GM12878 (cell line): ENCODE measurements at regions not wholly inside any gene's neighbourhood (a gene's known extent, or its start where the extent isn't known, plus 50 kb on each side); places are given as distances from the start of the nearest gene placed in this dataset.

Experiments used
- ATF3 ChIP-seq: IDR thresholded peaks from 2 replicates; pipeline ENCODE4 v1.6.1; 2011; ENCODE audit warnings: low read depth, mild to moderate bottlenecking, low read length, moderate library complexity, borderline replicate concordance; ENCODE audit errors: extremely low read depth
- BACH1 ChIP-seq: fragments of 450-650 bp; IDR thresholded peaks from 2 replicates; pipeline ENCODE4 v1.6.1; 2017; ENCODE audit warnings: mild to moderate bottlenecking, borderline replicate concordance
- BHLHE40 ChIP-seq, 2 experiments: fragments of 450-650 bp in 1 of 2; IDR thresholded peaks; 2 replicates each; pipeline ENCODE4 v1.6.1; 2011 to 2017; ENCODE audit warnings: low read depth in 2 of 2, borderline replicate concordance in 1 of 2, improper control_type of control experiment in 1 of 2, low read length in 1 of 2, mild to moderate bottlenecking in 1 of 2
- CEBPB ChIP-seq, 2 experiments: fragments of 150-350 bp in 1 of 2; IDR thresholded peaks; 2 replicates each; pipeline ENCODE4 v1.6.1; 2012 to 2014; ENCODE audit warnings: low read depth in 2 of 2, low read length in 2 of 2, borderline replicate concordance in 1 of 2, inconsistent platforms in 1 of 2
- CHD2 ChIP-seq: IDR thresholded peaks from 2 replicates; pipeline ENCODE4 v1.6.1; 2011; ENCODE audit warnings: low read depth, low read length, improper control_type of control experiment, borderline replicate concordance
- GABPA ChIP-seq: IDR thresholded peaks from 2 replicates; pipeline ENCODE4 v1.6.1; 2014; ENCODE audit warnings: antibody characterized with exemption, low read depth, mild to moderate bottlenecking, inconsistent platforms
- GATAD2B ChIP-seq: fragments of 450-650 bp; conservative IDR thresholded peaks from 2 replicates; pipeline ENCODE4 v1.6.1; 2017; ENCODE audit warnings: low read depth, mild to moderate bottlenecking, moderate library complexity
- IRF5 ChIP-seq: fragments of 450-650 bp; IDR thresholded peaks from 2 replicates; pipeline ENCODE4 v1.6.1; 2017; ENCODE audit warnings: borderline replicate concordance
- KAT2A ChIP-seq: conservative IDR thresholded peaks from 2 replicates; pipeline ENCODE4 v1.6.1; 2011; ENCODE audit warnings: low read depth, low read length; ENCODE audit not compliant: control insufficient read depth
- LARP7 ChIP-seq: fragments of 450-650 bp; IDR thresholded peaks from 2 replicates; pipeline ENCODE4 v1.6.1; 2017; ENCODE audit warnings: mild to moderate bottlenecking
- MTA3 ChIP-seq: IDR thresholded peaks from 2 replicates; pipeline ENCODE4 v1.6.1; 2012; ENCODE audit warnings: low read length, inconsistent platforms, borderline replicate concordance
- MYB ChIP-seq: fragments of 150-350 bp; IDR thresholded peaks from 2 replicates; pipeline ENCODE4 v1.6.1; 2014; ENCODE audit warnings: mild to moderate bottlenecking, low read depth, low read length, borderline replicate concordance
- POLR2AphosphoS5 ChIP-seq: IDR thresholded peaks from 2 replicates; pipeline ENCODE4 v1.6.1; 2011; ENCODE audit warnings: mild to moderate bottlenecking, low read length, inconsistent platforms
- RUNX3 ChIP-seq: IDR thresholded peaks from 2 replicates; pipeline ENCODE4 v1.6.1; 2012; ENCODE audit warnings: low read length, inconsistent platforms
- SMARCA5 ChIP-seq: fragments of 450-650 bp; IDR thresholded peaks from 2 replicates; pipeline ENCODE4 v1.6.1; 2017; ENCODE audit warnings: mild to moderate bottlenecking
- SPI1 ChIP-seq: IDR thresholded peaks from 2 replicates; pipeline ENCODE4 v1.6.1; 2011; ENCODE audit warnings: low read depth, mild to moderate bottlenecking, low read length, moderate library complexity, borderline replicate concordance; ENCODE audit not compliant: insufficient read depth
- SREBF1 ChIP-seq: IDR thresholded peaks from 2 replicates; pipeline ENCODE4 v1.6.1; 2012; ENCODE audit warnings: mild to moderate bottlenecking, low read length
- STAT1 ChIP-seq: fragments of 450-650 bp; conservative IDR thresholded peaks from 2 replicates; pipeline ENCODE4 v1.6.1; 2014; ENCODE audit warnings: antibody characterized with exemption, mild to moderate bottlenecking
- SUPT20H ChIP-seq: IDR thresholded peaks from 2 replicates; pipeline ENCODE4 v1.6.1; 2011; ENCODE audit warnings: low read depth, mild to moderate bottlenecking, low read length, moderate library complexity, borderline replicate concordance; ENCODE audit not compliant: control insufficient read depth
- ZBTB4 ChIP-seq: fragments of 450-650 bp; formaldehyde crosslinking; IDR thresholded peaks from 2 replicates; pipeline ENCODE4 v1.4.0; 2022; ENCODE audit warnings: mild to moderate bottlenecking, moderate library complexity
- ZNF274 ChIP-seq: IDR thresholded peaks from one replicate; pipeline ENCODE4 v1.8.0; 2011; ENCODE audit not compliant: insufficient read length, insufficient read depth
- TF ChIP-seq, protein P1 (sequence below): fragments of 450-650 bp; IDR thresholded peaks from 2 replicates; pipeline ENCODE4 v1.6.1; 2017; ENCODE audit warnings: low read depth, mild to moderate bottlenecking, moderate library complexity
- TF ChIP-seq, protein P2 (sequence below): IDR thresholded peaks from 2 replicates; pipeline ENCODE4 v1.6.1; 2012; ENCODE audit warnings: low read depth, low read length, improper control_type of control experiment

GRCh38 chr13:50080911-50081678 lies 65.9 kb downstream of the KCNRG start (continued):
- no peak for TF ChIP-seq SREBF1
- TF ChIP-seq IRF5, result no peak
- TF ChIP-seq STAT1, result no peak
- TF ChIP-seq POLR2AphosphoS5, result peak; percentile 43; the same call in 1 of the 2 replicates
- TF ChIP-seq CEBPB (IDR thresholded peaks at IDR 0.05; ENCODE audit: borderline replicate concordance in 1 of 2, low read depth in 2 of 2, low read length in 2 of 2), result no peak
- no peak for TF ChIP-seq RUNX3
- TF ChIP-seq SMARCA5, result no peak
- TF ChIP-seq GABPA, result no peak
- TF ChIP-seq, protein P1, sequence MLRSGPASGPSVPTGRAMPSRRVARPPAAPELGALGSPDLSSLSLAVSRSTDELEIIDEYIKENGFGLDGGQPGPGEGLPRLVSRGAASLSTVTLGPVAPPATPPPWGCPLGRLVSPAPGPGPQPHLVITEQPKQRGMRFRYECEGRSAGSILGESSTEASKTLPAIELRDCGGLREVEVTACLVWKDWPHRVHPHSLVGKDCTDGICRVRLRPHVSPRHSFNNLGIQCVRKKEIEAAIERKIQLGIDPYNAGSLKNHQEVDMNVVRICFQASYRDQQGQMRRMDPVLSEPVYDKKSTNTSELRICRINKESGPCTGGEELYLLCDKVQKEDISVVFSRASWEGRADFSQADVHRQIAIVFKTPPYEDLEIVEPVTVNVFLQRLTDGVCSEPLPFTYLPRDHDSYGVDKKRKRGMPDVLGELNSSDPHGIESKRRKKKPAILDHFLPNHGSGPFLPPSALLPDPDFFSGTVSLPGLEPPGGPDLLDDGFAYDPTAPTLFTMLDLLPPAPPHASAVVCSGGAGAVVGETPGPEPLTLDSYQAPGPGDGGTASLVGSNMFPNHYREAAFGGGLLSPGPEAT, result no peak
- TF ChIP-seq ZBTB4, result no peak
- 0 out of 2 replicates have a peak, but pooled peaks have one; percentile 7 for TF ChIP-seq MTA3
- TF ChIP-seq BACH1, result peak; percentile 49; the same call in 1 of the 2 replicates
- no peak for TF ChIP-seq ZNF274
- TF ChIP-seq GATAD2B, result peak; percentile 52; the same call in 1 of the 2 replicates
- TF ChIP-seq KAT2A, result no peak
- TF ChIP-seq, protein P2, sequence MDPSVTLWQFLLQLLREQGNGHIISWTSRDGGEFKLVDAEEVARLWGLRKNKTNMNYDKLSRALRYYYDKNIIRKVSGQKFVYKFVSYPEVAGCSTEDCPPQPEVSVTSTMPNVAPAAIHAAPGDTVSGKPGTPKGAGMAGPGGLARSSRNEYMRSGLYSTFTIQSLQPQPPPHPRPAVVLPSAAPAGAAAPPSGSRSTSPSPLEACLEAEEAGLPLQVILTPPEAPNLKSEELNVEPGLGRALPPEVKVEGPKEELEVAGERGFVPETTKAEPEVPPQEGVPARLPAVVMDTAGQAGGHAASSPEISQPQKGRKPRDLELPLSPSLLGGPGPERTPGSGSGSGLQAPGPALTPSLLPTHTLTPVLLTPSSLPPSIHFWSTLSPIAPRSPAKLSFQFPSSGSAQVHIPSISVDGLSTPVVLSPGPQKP, result no peak
- TF ChIP-seq MYB, result no peak
- TF ChIP-seq CHD2, result peak; percentile 52
- TF ChIP-seq SUPT20H, result no peak
- no peak; the same call in 1 of the 2 replicates for TF ChIP-seq LARP7
- TF ChIP-seq ATF3, result no peak
- TF ChIP-seq SPI1, result no peak
- TF ChIP-seq BHLHE40 (IDR thresholded peaks at IDR 0.05; ENCODE audit: borderline replicate concordance in 1 of 2, low read depth in 2 of 2, low read length in 1 of 2), result peak in 1 of 2 experiments; percentile 66; a peak in 1 of 4 replicates
